GM23248 (cell line): ENCODE measurements at regions not wholly inside any gene's neighbourhood (a gene's known extent, or its start where the extent isn't known, plus 50 kb on each side); places are given as distances from the start of the nearest gene placed in this dataset.
"Not testable (repeated sequence)": the region's sequence is repeated elsewhere in the genome, so short reads cannot be mapped to it uniquely, and the experiment has no call there.

ENCODE experiments used
- DNase-seq: peaks from one replicate; pipeline ENCODE4 v3.0.0-alpha.2; 2015
- H2AFZ ChIP-seq: fragments of 200-600 bp; sonication (generic); 2 replicates; pipeline ENCODE4 v1.6.1; 2016; ENCODE audit warnings: antibody characterized with exemption
- H3F3A ChIP-seq: fragments of 200-600 bp; sonication (generic); 2 replicates; pipeline ENCODE4 v1.6.1; 2016; ENCODE audit warnings: mild to moderate bottlenecking, antibody characterized with exemption, mixed run types; ENCODE audit not compliant: insufficient read depth
- H3K27ac ChIP-seq: fragments of 200-600 bp; sonication (generic); 2 replicates; pipeline ENCODE4 v1.5.1; 2016; ENCODE audit warnings: mild to moderate bottlenecking
- H3K27me3 ChIP-seq: fragments of 200-600 bp; sonication (generic); replicated peaks from 2 replicates; pipeline ENCODE4 v1.6.1; 2016; ENCODE audit warnings: mild to moderate bottlenecking; ENCODE audit not compliant: insufficient read depth
- H3K36me3 ChIP-seq: fragments of 200-600 bp; sonication (generic); 2 replicates; pipeline ENCODE4 v1.6.1; 2016; ENCODE audit warnings: low read depth, mild to moderate bottlenecking
- H3K4me1 ChIP-seq: fragments of 200-600 bp; sonication (generic); 2 replicates; pipeline ENCODE4 v1.6.1; 2016; ENCODE audit warnings: mild to moderate bottlenecking; ENCODE audit not compliant: insufficient read depth
- H3K4me2 ChIP-seq: fragments of 200-600 bp; sonication (generic); one replicate; pipeline ENCODE4 v1.6.1; 2016; ENCODE audit warnings: mild to moderate bottlenecking; ENCODE audit not compliant: unreplicated experiment
- H3K4me3 ChIP-seq: fragments of 200-600 bp; sonication (generic); 2 replicates; pipeline ENCODE4 v1.5.1; 2016; ENCODE audit warnings: mild to moderate bottlenecking
- H3K79me2 ChIP-seq: fragments of 200-600 bp; sonication (generic); 2 replicates; pipeline ENCODE4 v1.6.1; 2016; ENCODE audit warnings: mild to moderate bottlenecking; ENCODE audit not compliant: insufficient read depth
- H3K9ac ChIP-seq: fragments of 200-600 bp; sonication (generic); 2 replicates; pipeline ENCODE4 v1.6.1; 2016; ENCODE audit warnings: mild to moderate bottlenecking
- H3K9me2 ChIP-seq: fragments of 200-600 bp; sonication (generic); 2 replicates; pipeline ENCODE4 v1.6.1; 2016; ENCODE audit warnings: mixed run types, mild to moderate bottlenecking, moderate library complexity; ENCODE audit not compliant: insufficient read depth
- H3K9me3 ChIP-seq: fragments of 200-600 bp; sonication (generic); one replicate; pipeline ENCODE4 v1.6.1; 2017; ENCODE audit warnings: low read depth
- H4K20me1 ChIP-seq: fragments of 200-600 bp; sonication (generic); 2 replicates; pipeline ENCODE4 v1.6.0; 2016; ENCODE audit not compliant: insufficient read depth
- EZH2 ChIP-seq: fragments of 200-600 bp; sonication (generic); IDR thresholded peaks from 2 replicates; pipeline ENCODE4 v1.6.1; 2018; ENCODE audit warnings: antibody characterized with exemption, mild to moderate bottlenecking; ENCODE audit not compliant: insufficient read depth, poor library complexity, severe bottlenecking
- EZH2phosphoT487 ChIP-seq: fragments of 200-600 bp; sonication (generic); IDR thresholded peaks from 2 replicates; pipeline ENCODE4 v1.6.1; 2018; ENCODE audit warnings: antibody characterized with exemption, moderate library complexity, mild to moderate bottlenecking, low read depth; ENCODE audit not compliant: insufficient read depth
- WGBS, 2 experiments: methylation state at CpG; one replicate each; pipeline ENCODE4 v1.1.6; 2015 to 2017; ENCODE audit warnings: low lambda C conversion rate in 2 of 2, low coverage in 1 of 2; ENCODE audit errors: missing lambda C conversion rate in 2 of 2; 5-methylcytosine and 5-hydroxymethylcytosine counted together
- in situ Hi-C: fragments of 300-500 bp; cut with MboI; formaldehyde crosslinking; loops from 2 replicates; pipeline ENCODE4 v1.15.0; 2020

DNA sequence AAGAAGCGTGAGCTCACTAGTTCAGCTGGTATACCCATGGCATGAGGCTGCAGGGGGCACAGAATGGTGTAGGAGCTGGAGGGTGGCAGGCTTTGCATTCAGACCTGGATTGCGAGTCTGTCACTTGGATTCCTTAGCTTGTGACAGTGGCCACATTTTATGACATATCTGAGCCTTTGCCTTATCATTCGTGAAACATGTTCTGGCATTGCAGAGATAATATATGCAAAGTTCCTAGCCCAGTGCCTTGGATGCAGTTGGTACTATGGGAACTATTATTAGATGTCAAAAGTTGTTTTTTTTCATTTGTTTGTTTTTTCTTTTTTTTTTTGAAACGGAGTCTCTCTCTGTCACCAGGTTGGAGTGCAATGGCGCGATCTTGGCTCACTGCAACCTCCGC is 230.7 kb upstream of the PRDM1 start:
- H3K27ac ChIP-seq: no peak overlapping the region
- H3K9me3 ChIP-seq: no peaks in the 10 kb centered on the region
- in situ Hi-C loops: no loop called here
- no peaks in the 10 kb centered on the region for H3K27me3 ChIP-seq
- H3K9ac ChIP-seq: no peak overlapping the region
- H3K4me1 ChIP-seq: no peaks in the 10 kb centered on the region
- H3F3A ChIP-seq: no peaks in the 10 kb centered on the region
- 91 to 92% methylated on average over 7 of the region's 7 CpGs for WGBS, 2 experiments
- DNase-seq: no peak
- H3K4me3 ChIP-seq: no peak overlapping the region
- no peaks in the 10 kb centered on the region for H4K20me1 ChIP-seq
- no peaks in the 10 kb centered on the region for H3K79me2 ChIP-seq
- no peak overlapping the region for H3K4me2 ChIP-seq
- no peak overlapping the region for H2AFZ ChIP-seq
- no peak for TF ChIP-seq EZH2
- TF ChIP-seq EZH2phosphoT487: no peak
- H3K9me2 ChIP-seq: no peaks in the 10 kb centered on the region
- H3K36me3 ChIP-seq: no peaks in the 10 kb centered on the region

DNA sequence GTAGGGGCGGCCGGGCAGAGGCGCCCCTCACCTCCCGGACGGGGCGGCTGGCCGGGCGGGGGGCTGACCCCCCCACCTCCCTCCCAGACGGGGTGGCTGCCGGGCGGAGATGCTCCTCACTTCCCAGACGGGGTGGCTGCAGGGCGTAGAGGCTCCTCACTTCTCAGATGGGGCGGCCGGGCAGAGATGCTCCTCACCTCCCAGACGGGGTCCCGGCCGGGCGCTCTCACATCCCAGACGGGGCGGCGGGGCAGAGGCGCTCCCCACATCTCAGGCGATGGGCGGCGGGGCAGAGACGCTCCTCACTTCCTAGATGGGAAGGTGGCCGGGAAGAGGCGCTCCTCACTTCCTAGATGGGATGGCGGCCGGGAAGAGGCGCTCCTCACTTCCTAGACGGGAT is 232.2 kb upstream of the PRDM1 start:
- 97% methylated on average over 32 of the region's 33 CpGs; no CpG with 5 or more reads in 1 of the 2 experiments for WGBS, 2 experiments

DNA sequence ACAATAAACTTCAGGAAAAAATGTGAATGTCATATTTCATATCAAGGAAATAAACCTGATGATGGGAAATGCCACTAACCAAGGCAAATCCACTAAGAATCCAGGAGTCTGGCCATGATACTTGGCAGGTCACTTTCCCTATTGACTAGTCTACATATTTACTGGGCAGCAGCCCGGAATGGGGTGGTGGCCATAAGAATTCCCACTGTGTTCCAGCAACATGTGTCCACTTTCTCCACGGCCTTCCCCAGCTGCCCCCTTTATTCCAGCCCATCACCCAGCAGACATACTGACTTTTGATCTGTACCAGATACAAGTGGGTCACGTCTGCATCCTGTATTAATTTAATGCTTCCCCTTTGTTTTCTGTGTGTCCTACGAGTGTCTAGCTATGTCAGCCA is 234.5 kb upstream of the PRDM1 start:
- Histone ChIP-seq H3K4me1 (peaks cover 6% of the 10 kb centered on the region; the same call in 1 of the 2 replicates), H3K36me3 (no peaks in the 10 kb centered on the region), H3K79me2 (no peaks in the 10 kb centered on the region), H3K4me3 (no peak overlapping the region), H3K9me2 (no peaks in the 10 kb centered on the region), H3K9ac (no peak overlapping the region), H3K27ac (no peak overlapping the region), H3K4me2 (no peak overlapping the region), H4K20me1 (no peaks in the 10 kb centered on the region), H3F3A (no peaks in the 10 kb centered on the region), H3K27me3 (no peaks in the 10 kb centered on the region), H2AFZ (peak overlapping the region; percentile 32; the same call in 1 of the 2 replicates), H3K9me3 (no peaks in the 10 kb centered on the region)
- DNase-seq: no peak
- 60 to 65% methylated on average over 4 of the region's 4 CpGs for WGBS, 2 experiments
- no peak for TF ChIP-seq EZH2
- no peak for TF ChIP-seq EZH2phosphoT487
- in situ Hi-C loops: no loop called here

More for the DNA sequence above, 232.2 kb upstream of the PRDM1 start:
- H3K9me2 ChIP-seq, in situ Hi-C loops, H3K79me2 ChIP-seq, DNase-seq, H3K36me3 ChIP-seq, H3K4me1 ChIP-seq, H4K20me1 ChIP-seq, H3K4me3 ChIP-seq, H2AFZ ChIP-seq, H3K27ac ChIP-seq, H3K4me2 ChIP-seq, H3K27me3 ChIP-seq, H3F3A ChIP-seq, H3K9ac ChIP-seq, H3K9me3 ChIP-seq: not testable (repeated sequence)

DNA sequence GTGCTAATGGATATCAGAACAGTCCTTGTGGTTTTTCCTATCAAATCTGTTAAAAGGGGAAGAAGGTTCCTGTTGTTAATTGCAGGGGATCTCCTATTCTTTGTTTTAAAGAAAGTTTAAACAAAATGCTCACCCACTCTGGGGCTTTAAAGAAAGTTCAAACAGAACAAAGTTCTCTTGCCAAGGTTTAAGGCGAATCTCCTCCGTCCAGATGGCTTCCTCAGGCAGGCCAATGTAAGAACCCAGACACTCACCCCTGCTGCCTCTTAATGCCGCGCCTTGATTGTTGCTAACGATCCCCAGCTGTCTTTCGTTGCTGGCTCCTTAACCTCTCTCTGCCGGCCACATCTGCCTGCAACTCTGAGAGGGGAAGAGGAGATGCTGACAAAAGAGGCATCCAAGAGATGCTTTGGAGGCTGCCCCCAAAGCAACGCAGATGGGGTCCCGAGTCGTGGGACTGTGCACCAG is 235.0 kb upstream of the PRDM1 start:
- Histone ChIP-seq H3K27ac (no peak overlapping the region), H3K4me2 (no peak overlapping the region)
- WGBS, 2 experiments: 31% methylated on average over 10 of the region's 10 CpGs

More for the DNA sequence above, 235.0 kb upstream of the PRDM1 start:
- H3K4me3 ChIP-seq: no peak overlapping the region
- no peaks in the 10 kb centered on the region for H3K27me3 ChIP-seq
- no peak overlapping the region for H3K9ac ChIP-seq
- no peaks in the 10 kb centered on the region for H3K9me3 ChIP-seq
- H3K79me2 ChIP-seq: no peaks in the 10 kb centered on the region
- TF ChIP-seq EZH2 (no peak), EZH2phosphoT487 (no peak)
- H4K20me1 ChIP-seq: no peaks in the 10 kb centered on the region
- no peaks in the 10 kb centered on the region for H3K36me3 ChIP-seq
- peak overlapping the region; percentile 32; the same call in 1 of the 2 replicates for H2AFZ ChIP-seq
- H3K4me1 ChIP-seq: peaks cover 6% of the 10 kb centered on the region; the same call in 1 of the 2 replicates
- no peaks in the 10 kb centered on the region for H3F3A ChIP-seq
- in situ Hi-C loops: no loop called here
- no peaks in the 10 kb centered on the region for H3K9me2 ChIP-seq
- DNase-seq: peak; percentile 31
